HepG2 (cell line): ENCODE measurements at regions not wholly inside any gene's neighbourhood (a gene's known extent, or its start where the extent isn't known, plus 50 kb on each side); places are given as distances from the start of the nearest gene placed in this dataset.

Experiments used
- ATF5 ChIP-seq: sonication (generic); formaldehyde crosslinking; IDR thresholded peaks from 2 replicates; pipeline ENCODE4 v1.4.0; 2020; ENCODE audit warnings: mild to moderate bottlenecking, low read depth, missing genetic modification reagents
- FOXM1 ChIP-seq: sonication (generic); formaldehyde crosslinking; IDR thresholded peaks from 2 replicates; pipeline ENCODE4 v1.5.0; 2020; ENCODE audit warnings: missing genetic modification reagents
- HMG20A ChIP-seq: IDR thresholded peaks from 2 replicates; pipeline ENCODE4 v1.6.1; 2016; ENCODE audit warnings: borderline replicate concordance
- NBN ChIP-seq: fragments of 450-650 bp; conservative IDR thresholded peaks from 2 replicates; pipeline ENCODE4 v1.6.1; 2017
- NR2C2 ChIP-seq: sonication (generic); formaldehyde crosslinking; IDR thresholded peaks from 2 replicates; pipeline ENCODE4 v1.4.0; 2020; ENCODE audit warnings: missing genetic modification reagents, mild to moderate bottlenecking, moderate library complexity, borderline replicate concordance
- POLR2AphosphoS5 ChIP-seq: IDR thresholded peaks from 2 replicates; pipeline ENCODE4 v1.6.1; 2012; ENCODE audit warnings: low read depth, low read length
- PRPF4 ChIP-seq: fragments of 200-400 bp; formaldehyde crosslinking; IDR thresholded peaks from 2 replicates; pipeline ENCODE4 v1.6.1; 2016; ENCODE audit warnings: low read length, low read depth; ENCODE audit not compliant: poor library complexity, severe bottlenecking
- ZNF326 ChIP-seq: sonication (generic); formaldehyde crosslinking; IDR thresholded peaks from 2 replicates; pipeline ENCODE4 v1.4.0; 2020; ENCODE audit warnings: missing genetic modification reagents, borderline replicate concordance
- ZNF513 ChIP-seq: sonication (generic); formaldehyde crosslinking; conservative IDR thresholded peaks from 2 replicates; pipeline ENCODE4 v1.5.0; 2020; ENCODE audit warnings: missing genetic modification reagents
- ZNF674 ChIP-seq: sonication (generic); formaldehyde crosslinking; IDR thresholded peaks from 2 replicates; pipeline ENCODE4 v1.5.0; 2020; ENCODE audit warnings: low read depth, mild to moderate bottlenecking, missing genetic modification reagents
- TF ChIP-seq, protein P1 (sequence below): sonication (generic); formaldehyde crosslinking; IDR thresholded peaks from 2 replicates; pipeline ENCODE4 v1.5.0; 2020; ENCODE audit warnings: mild to moderate bottlenecking, missing genetic modification reagents, moderate library complexity

- no peak for TF ChIP-seq ZNF513 (CRISPR knock-in tag)
- TF ChIP-seq PRPF4, result no peak
- TF ChIP-seq ZNF326 (CRISPR knock-in tag), result no peak
- TF ChIP-seq POLR2AphosphoS5, result no peak
- no peak for TF ChIP-seq NBN
- TF ChIP-seq NR2C2, result no peak
- no peak for TF ChIP-seq FOXM1 (CRISPR knock-in tag)
- no peak for TF ChIP-seq HMG20A (CRISPR knock-in tag)
- TF ChIP-seq ATF5 (CRISPR knock-in tag), result no peak
- TF ChIP-seq ZNF674 (CRISPR knock-in tag), result no peak
- TF ChIP-seq, protein P1, sequence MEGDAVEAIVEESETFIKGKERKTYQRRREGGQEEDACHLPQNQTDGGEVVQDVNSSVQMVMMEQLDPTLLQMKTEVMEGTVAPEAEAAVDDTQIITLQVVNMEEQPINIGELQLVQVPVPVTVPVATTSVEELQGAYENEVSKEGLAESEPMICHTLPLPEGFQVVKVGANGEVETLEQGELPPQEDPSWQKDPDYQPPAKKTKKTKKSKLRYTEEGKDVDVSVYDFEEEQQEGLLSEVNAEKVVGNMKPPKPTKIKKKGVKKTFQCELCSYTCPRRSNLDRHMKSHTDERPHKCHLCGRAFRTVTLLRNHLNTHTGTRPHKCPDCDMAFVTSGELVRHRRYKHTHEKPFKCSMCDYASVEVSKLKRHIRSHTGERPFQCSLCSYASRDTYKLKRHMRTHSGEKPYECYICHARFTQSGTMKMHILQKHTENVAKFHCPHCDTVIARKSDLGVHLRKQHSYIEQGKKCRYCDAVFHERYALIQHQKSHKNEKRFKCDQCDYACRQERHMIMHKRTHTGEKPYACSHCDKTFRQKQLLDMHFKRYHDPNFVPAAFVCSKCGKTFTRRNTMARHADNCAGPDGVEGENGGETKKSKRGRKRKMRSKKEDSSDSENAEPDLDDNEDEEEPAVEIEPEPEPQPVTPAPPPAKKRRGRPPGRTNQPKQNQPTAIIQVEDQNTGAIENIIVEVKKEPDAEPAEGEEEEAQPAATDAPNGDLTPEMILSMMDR (CRISPR knock-in tag), result no peak
Measured at GRCh38 chr1:207227131-207227630, 94.3 kb upstream of the CD55 start.
